Fibroblast of skin of scalp (primary cell): ENCODE measurements at regions not wholly inside any gene's neighbourhood (a gene's known extent, or its start where the extent isn't known, plus 50 kb on each side); places are given as distances from the start of the nearest gene placed in this dataset.
"Not testable (repeated sequence)": the region's sequence is repeated elsewhere in the genome, so short reads cannot be mapped to it uniquely, and the experiment has no call there.

Experiments used
- DNase-seq: peaks from one replicate; pipeline ENCODE4 v3.0.0-alpha.2; 2013

DNA sequence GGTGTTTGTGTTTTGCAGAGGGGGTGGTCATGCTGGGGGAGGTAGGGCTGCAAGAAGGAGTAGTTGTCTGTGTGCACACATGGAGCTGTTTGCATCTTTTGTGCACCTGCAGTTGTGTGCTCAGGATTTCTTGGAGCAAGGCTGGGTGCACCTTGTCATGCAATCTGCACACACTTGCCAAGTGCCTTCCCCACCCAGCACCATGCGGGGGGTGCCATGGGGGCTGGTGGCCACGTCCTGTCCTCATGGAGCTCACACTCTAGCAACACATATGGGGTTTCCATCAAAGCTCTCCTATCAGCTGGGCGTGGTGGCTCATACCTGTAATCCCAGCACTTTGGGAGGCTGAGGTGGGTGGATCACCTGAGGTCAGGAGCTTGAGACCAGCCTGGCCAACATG, 111.6 kb downstream of the CRLF3 start:
- not testable (repeated sequence) for DNase-seq

DNA sequence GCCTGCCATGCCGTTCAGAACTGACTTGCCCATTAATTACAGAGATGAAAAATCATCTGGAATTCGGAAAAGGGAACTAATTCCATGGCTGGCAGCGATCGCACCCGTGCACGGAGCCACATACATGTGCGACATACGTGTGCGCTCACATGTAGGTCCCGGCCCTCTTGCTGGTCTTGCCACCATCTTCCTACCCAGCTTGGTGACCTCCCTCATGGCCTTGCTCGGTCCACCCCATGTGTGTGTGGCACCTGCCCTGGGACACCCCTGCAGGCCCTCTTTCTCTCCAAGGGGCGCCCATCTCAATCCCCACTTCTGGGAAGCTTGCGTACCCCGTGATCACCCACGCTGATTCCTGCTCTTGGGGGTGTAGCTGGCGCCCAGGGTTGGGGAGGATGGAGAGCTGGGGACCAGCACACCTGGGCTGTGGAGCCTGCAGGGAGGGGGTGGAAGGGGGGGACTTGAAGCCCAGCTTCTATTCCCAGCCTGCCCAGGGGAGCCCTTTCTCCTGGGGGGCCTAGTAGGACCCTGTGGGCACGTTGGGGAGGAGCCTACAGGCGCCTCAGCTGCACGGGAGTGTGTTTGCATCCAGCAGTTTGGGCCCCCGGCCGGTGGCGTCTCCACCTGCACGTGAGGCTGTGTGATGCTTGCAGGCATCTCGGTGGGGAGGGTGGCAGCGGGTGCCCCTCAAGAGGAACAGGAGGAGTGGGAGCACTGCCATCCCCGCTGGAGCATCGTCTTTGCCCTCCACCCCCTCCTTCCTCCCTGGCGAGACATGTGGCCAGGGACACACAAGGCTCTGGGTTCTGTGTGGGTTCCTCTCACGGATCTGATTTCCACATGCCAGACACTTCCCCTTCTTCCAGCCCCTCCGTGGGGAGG, 112.6 kb downstream of the CRLF3 start:
- DNase-seq = not testable (repeated sequence)

DNA sequence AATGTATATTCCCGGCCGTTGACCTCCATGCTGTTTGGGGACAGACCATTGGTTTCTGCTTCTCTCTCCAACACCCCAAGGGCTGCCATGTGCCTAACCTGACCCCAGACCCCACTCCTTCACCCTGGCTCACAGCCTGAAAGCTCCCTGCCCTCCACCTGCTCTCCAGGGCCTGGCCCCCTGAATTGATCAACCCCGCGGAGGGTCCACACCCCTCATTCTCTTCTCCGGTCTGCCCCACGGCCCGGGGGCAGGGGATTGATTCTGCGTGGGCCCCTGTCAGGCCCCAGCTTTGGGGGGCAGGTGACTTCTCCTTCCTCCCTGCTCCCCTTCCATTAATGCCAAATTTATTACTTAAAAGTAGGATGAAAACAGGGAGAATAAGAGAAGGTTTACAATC, 113.3 kb downstream of the CRLF3 start:
- not testable (repeated sequence) for DNase-seq

DNA sequence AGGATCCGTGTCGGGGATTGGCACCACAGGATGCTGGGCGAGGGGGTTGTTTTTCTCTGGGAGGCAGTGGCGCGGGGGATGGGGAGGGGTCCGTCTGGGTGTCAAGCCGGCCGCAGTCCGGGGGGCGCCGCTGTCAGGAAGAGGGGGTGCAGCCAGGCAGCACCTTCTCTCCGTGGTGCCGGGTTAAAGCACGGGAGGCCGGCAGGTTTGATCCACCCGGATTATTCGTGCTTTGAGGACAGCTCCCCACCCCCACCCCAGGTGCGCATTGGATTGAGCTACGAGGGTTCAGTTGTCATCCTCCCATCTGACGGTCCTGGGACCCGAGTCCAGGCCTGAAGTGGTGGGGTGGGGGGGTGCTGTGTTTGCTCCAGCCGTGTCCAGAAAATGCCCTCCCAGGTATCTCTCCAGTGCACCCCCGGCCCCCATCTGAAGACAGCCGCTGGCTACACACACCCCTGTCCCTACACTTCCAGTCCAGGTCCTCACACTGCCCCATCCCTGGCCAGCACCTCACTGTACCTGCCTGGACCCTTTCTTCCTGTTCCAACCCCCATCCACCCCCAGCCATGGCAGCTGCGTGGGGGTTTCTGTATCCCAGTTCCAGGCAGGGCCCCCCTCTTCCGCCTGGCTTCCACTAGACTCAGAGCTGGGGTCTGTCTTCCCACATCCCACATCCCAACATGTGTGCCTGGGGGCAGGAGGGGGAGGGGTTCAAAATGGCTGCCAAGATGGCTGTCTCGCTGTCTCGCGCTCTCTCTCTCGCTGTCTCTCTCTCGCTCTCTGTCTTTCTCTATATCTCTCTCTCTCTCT, 114.0 kb downstream of the CRLF3 start:
- DNase-seq = not testable (repeated sequence)

DNA sequence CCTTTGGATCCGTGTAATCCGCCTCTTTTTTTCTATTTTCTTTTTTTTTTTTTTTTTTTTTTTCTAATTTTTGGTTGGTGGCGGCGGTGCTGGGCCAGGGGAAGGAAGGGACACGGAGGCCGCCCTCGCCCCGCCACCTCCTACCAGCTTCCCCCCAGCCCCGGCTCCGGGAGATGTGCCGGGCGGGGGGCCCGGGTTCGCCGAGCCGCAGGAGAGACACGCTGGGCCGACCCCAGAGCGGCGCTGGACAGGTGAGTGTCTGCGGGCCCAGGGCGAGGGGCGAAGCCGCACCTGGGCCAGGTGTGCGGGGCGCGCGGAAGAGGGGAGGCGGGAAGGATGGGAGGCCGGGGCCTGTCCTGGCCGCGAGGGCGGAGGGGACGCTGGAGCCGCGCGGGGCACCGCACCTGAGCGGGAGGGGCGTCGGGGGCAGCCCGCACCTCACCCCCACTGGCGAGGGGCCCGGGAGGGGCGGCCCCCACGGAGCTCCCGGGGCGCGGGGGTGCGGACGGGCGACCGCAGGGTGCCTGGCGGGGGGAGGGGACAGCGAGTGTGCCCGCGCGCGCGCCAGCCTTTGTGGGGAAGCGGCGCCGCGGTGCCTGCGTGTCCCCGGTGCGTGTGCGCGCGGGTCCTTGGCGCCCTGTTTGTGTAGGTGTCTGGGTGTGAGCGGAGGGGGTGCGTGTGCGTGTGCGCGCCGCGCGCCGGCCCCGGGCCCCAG, 114.8 kb downstream of the CRLF3 start:
- not testable (repeated sequence) for DNase-seq

DNA sequence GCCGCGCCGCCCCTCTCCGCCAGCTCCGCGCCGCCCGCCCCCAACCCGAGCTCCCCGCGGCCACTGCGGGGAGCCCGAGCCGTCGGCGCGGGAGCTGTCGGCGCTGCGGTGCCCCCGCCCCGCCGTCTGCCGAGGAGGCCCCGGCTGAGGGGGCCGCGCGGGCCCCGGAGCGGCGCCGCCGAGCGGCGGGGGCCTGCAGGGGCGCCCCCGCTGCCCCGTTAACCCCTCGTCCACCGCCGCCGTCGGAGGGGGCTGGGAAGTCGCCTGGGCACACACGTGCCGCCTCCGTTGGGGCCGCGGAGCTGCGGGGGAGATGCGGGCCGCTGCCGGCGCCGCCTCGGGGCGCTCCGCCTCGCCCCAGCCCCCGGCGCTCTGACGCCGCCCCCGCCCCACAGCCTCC, 115.4 kb downstream of the CRLF3 start:
- peak; percentile 29 for DNase-seq

DNA sequence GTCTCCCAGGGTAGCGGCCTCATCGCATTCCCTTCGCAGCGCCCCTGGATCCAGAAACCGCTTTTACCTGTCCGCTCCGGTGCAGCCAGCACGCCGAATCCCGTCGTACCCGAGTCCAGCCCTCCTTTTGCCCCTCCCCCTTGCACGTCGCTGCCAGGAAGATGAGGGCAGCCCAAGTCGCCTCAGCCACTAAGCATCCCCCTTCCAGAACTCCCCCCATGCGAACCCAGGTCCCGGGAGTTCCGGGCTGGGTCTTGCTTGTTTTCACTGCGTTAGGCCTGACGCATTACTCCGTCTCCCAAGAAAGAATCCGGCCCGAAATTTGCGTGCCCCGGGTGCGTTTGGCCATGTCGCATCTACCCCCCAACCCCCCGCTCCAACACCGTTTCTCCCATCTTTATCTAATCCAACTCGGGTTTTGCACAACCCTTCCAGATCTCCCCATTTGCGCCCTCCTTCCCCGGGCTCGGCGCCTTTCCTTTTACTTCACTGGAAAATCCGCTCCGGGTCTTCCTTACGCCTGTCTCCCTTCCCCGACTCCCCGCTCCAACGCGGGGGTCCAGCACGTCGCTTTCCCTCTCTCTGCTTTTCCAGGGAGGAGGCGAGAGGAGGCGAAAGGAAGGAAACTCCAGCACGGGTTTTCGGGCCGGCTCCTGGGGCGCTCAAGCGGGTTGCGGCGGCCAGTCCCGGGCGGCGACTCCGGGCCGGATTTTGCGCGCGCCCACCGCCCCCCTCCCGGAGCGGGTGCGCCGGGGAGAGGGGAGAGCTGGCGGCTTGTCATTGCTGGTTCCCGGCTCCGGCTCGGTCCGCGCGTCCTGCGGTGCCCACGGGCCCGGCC, 116.0 kb downstream of the CRLF3 start:
- peak; percentile 99 for DNase-seq

DNA sequence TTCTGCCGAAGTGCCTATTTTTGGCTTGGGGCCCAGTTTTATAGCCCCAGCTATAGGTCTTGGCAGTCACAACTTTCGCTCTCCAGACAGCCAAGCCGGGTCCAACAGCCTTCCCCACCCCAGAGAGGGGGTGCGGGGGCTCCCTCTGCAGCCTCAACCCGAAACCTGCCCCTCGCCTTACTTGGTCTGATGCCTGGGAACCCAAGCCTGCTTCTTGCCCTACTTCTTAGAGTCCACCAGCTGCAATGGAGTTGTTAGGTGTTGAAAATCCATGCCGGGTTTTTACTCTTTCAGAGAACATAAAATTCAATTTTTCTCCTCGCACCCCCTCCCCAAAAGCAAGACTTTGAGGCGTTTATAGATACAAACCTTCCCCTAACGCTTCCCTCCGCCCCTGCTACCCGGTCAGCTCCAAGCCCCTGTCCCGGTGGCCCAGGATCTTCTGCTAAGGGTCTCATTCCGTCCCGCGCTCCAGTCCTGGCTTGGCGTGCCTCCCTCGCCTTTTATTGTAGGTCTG, 116.7 kb downstream of the CRLF3 start:
- not testable (repeated sequence) for DNase-seq

DNA sequence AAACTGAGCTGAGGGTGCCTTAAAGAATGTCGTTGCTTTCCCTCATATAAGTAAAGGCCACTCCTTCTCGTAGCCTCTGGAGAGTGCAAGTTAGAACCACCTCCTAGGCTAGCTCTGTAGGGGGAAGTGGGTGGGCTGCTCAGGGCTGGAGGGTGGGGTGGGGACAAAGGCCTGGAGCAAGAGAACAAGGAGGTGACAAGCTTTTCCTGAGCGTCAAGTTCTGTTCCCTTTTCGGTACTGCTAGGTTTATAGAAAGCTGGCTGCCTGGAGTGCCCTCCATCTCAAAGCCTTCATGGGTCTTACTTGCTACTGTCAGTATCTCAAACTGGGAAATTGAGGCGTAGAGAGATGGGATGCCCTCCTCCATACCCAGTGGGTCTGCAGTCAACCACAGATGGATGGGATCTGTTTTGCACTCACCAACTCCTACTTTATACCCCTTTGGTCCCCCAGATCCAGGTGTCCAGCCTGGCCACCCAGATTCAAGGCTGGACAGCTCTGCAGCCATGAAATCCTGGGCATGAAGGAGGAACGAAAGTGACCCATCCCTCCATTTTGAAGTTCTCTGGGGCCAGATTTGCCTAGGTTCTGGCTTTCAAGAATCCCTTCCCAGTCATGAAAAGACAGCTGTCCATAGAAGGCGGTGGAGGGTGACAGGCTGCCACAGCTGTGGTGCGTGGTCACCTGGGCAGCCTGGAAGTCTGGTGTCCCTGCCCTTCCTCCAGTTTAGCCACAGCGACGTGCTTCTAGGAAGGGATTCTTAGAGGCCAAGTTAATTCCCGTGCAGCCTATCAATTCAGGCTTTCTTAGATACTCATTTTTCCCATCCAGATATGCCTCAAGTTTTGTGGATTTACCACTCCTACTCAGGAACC, 117.8 kb downstream of the CRLF3 start:
- not testable (repeated sequence) for DNase-seq

DNA sequence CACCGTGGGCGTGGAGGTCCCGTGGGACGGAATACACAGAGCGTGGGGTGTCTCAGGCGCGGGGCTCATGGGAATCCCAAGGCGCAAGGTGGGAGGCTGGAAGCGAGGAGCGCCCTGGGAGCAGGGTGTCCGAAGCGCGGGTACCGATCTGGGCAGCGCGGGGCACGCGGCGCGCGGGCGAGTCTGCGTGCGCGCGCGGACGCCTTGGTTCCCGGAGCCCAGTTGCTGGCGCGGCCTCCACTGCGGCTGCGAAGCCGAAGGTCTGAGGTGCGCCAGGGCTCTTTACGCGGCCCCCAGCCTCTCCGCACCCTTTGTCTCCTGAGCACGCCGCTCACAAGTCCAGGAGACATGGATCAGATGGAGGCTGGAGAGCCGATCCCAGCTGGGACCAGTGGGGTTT, 118.5 kb downstream of the CRLF3 start:
- not testable (repeated sequence) for DNase-seq

DNA sequence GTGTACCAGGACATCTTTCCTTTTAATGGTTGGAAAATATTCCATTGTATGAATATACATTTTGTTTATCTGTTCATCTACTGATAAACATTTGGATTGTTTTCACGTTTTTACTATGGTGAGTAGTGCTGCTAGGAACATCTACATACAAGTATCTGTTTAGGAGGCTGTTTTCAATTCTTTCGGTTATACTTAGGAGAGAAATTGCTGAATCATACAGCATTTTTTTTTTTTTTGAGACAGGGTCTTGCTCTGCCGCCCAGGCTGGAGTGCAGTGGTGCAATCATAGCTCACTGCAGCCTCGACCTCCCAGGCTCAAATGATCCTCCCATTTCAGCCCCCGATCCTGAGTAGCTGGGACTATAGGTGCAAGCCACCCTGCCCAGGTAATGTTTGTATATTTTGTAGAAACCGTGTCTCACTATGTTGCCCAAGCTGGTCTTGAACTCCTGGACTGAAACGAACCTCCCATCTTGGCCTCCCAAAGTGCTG, 122.9 kb downstream of the CRLF3 start:
- DNase-seq = no peak

DNA sequence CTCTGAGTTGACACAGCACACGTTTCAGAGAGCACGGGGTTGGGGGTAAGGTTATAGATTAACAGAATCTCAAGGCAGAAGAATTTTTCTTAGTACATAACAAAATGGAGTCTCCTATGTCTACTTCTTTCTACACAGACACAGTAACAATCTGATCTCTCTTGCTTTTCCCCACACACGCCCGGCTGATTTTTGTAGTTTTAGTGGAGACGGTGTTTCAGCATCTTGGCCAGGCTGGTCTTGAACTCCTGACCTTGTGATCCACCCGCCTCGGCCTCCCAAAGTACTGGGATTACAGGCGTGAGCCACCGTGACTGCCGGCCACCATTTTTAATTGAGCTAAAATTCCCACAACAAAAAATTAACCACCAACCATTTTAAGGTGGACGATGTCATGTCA, 123.7 kb downstream of the CRLF3 start:
- not testable (repeated sequence) for DNase-seq

DNA sequence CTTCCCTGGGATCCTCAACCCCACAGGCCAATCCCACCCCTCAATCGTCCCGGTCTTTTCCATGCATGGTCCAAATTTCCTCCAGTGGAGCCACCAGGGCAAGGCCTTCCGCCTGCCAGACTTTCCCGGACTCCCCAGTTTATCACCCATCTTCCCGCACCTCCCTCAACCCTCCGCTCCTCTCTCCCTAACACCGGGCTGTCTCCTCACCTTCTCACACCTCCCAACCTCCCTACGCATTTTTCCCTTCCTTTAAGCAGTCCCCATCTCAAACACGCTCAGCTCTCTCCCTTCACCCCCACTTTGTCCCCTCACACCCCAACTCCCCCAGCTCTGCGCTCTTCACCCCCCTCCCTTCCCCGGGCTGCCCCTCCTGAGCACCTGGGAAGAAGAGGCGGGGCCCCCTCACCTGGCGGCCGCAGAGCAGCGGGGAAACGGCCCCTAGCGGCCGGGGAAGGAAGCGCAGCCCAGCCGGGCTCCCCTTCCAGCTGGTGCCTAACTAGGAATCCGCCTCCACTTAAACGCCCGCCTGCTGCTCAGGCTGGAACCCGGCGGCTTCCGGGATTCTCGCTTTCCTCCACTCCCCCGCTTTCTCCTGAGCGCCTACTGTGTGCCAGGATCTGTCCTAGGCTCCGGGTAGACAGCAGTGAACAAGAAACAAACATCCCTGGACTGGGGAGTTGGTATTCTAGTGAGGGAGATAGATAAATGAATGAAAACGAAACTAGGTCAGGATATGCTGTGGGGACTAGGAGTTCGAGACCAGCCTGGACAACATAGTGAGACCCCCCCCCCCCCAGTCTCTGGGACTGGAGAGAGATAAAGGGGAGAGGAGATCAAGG, 126.7 kb downstream of the CRLF3 start:
- DNase-seq = peak; percentile 53

DNA sequence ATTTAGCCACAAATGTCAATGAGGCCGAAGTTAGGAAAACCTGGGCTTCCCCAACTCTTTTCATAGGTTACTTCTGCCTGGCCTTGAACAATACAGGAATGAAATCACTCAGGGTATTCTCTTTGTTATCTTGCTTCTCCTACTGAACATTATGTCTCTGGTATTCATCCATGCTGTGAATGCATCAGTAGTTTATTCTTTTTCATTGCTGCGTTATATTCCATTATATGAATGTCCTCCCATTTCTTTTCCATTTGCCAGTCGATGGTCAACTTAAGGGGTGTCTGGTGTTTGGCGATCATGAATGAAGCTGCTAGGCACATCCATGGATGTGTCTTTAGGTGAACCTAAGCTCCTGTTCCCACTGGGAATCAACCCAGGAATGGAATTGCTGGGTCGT, 128.3 kb downstream of the CRLF3 start:
- DNase-seq = no peak

DNA sequence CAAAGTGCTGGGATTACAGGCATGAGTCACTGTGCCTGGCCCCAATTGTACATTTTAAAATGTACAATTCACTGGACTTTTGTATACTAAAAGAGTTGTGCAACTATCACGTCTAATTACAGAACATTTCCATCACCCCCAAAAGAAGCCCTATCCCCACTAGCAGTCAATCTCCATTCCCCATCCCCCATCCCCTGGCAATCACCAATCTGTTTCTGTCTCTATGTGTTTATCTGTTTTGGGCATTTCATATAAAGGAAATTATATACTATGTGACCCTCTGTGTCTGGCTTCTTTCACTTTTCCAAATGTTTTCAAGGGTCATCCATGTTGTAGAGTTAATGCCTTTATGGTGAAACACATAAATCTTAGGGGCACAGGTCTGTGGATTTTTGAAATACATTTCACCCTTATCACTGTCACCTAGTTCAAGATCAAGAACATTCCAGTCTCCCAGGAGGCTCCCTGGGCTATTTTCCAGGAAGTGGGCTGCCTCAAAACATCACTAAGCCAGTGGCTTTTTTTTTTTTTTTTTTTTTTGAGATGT, 129.2 kb downstream of the CRLF3 start:
- DNase-seq = not testable (repeated sequence)

DNA sequence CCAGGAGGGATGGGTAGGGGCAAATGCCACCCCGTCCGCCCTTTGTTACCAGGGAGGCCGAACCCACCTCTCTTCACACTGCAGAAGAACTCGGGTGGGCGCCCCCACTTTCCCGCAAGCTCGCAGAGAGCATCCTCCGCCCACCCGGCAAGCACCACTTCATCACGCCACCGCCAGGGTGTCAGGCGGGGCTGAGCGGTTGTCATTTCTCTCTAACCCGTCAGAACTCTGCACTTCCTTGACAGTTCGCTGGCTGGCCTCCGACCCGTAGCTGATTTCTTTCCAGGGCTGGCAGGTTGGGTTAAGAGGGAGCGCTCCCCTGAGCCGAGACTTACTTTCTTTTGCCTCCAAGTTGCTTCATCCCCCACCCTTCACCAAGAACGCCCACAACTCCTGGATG, 130.7 kb downstream of the CRLF3 start:
- DNase-seq = peak; percentile 21

DNA sequence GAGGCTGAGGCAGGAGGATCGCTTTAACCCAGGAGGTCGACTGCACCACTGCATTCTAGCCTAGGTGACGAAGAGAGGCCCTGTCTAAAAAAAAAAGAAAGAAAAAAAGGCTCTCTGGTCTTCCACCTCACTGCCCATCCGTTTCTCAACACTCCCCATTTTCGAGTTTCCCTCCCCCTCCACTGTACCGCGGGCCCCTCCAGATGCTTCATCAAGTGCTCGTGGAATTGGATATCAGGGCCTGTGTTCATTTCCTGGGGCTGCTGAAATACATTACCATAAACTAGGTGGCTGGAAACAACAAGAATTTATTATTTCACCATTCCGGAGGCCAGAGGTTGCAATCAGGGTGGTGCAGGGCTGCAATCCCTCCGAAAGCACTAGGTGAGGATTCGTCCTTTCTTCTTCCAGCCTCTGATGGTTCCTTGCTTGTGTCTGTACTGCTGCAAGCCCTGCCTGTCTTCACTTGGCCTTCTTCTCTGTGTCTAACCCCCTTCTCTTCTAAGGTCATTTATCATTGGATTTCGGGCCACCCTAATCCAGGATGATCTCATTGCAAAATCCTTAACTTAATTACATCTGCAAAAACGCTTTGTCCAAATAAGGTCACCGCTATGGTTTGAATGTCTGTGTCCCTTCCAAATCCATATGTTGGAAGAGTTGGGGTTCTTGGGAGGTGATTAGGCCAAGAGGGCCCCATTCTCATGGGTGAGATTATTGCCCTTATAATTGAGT, 135.1 kb downstream of the CRLF3 start:
- DNase-seq = not testable (repeated sequence)
